Left lung (tissue), 4 donors: ENCODE measurements at regions not wholly inside any gene's neighbourhood (a gene's known extent, or its start where the extent isn't known, plus 50 kb on each side); places are given as distances from the start of the nearest gene placed in this dataset.

Experiments
- ATAC-seq: fragments of 200-7000 bp; cut with Tn5 transposase; one replicate; pipeline ENCODE4 v1.9.1; 2020; ENCODE audit warnings: moderate library complexity
- DNase-seq, 4 donors: peaks; one replicate each; pipeline ENCODE4 v3.0.0-alpha.2; 2013 to 2020
- H3K27ac ChIP-seq, 2 donors: fragments of 200-600 bp; sonication (generic) in 1 of 2; one replicate each; pipeline versions ENCODE4 v1.5.0 to v1.8.0; 2020 to 2021
- H3K27me3 ChIP-seq, 2 donors: fragments of 200-600 bp; sonication (generic) in 1 of 2; one replicate each; pipeline versions ENCODE4 v1.5.0 to v1.8.0; 2020 to 2021
- H3K36me3 ChIP-seq, 2 donors: fragments of 200-600 bp; sonication (generic) in 1 of 2; one replicate each; pipeline versions ENCODE4 v1.5.0 to v1.8.0; 2020 to 2021
- H3K4me1 ChIP-seq, 2 donors: fragments of 200-600 bp; one replicate each; pipeline ENCODE4 v1.8.0; 2021
- H3K4me3 ChIP-seq, 2 donors: fragments of 200-600 bp; sonication (generic) in 1 of 2; one replicate each; pipeline versions ENCODE4 v1.5.0 to v1.8.0; 2020 to 2021; ENCODE audit warnings: mild to moderate bottlenecking in 1 of 2
- H3K9me3 ChIP-seq, 2 donors: fragments of 200-600 bp; sonication (generic) in 1 of 2; one replicate each; pipeline versions ENCODE4 v1.5.0 to v1.8.0; 2020 to 2021
- CTCF ChIP-seq, 2 donors: fragments of 200-600 bp; sonication (generic) in 1 of 2; IDR thresholded peaks; one replicate each; pipeline versions ENCODE4 v1.5.0 to v1.8.0; 2021; ENCODE audit warnings: antibody characterized with exemption in 2 of 2
- intact Hi-C, 2 donors: fragments of 100-400 bp; cut with DNase I; formaldehyde crosslinking; loops; one replicate each; pipeline versions ENCODE4 v1.11.2 to v1.14.2; 2022
- donor health status: DM: no; HTN: yes; CAD: no.
- donor health status: DM: no; HTN: no; CAD: no.

- ATAC-seq (no peak), DNase-seq (no peak)
- Histone ChIP-seq H3K4me1 (no peaks in the 10 kb centered on the region), H3K9me3 (no peaks in the 10 kb centered on the region), H3K27ac (no peak overlapping the region), H3K36me3 (no peaks in the 10 kb centered on the region), H3K4me3 (no peak overlapping the region), H3K27me3 (no peaks in the 10 kb centered on the region)
- TF ChIP-seq CTCF (IDR thresholded peaks at IDR 0.05), result no peak
- intact Hi-C loops, result no loop called here
Observed at GRCh38 chr5:67455970-67456369, 259.4 kb upstream of the CD180 start.

GRCh38 chr5:67454957-67455561 lies 258.5 kb upstream of the CD180 start:
- no peaks in the 10 kb centered on the region for H3K9me3 ChIP-seq
- no peak overlapping the region for H3K4me3 ChIP-seq
- H3K36me3 ChIP-seq, result no peaks in the 10 kb centered on the region
- TF ChIP-seq CTCF (IDR thresholded peaks at IDR 0.05), result no peak
- H3K27ac ChIP-seq, result no peak overlapping the region
- no peaks in the 10 kb centered on the region for H3K4me1 ChIP-seq
- DNase-seq (no peak), ATAC-seq (no peak)
- H3K27me3 ChIP-seq, result no peaks in the 10 kb centered on the region
- intact Hi-C loops, result no loop called here

- no peaks in the 10 kb centered on the region for H3K27me3 ChIP-seq
- H3K4me3 ChIP-seq, result no peak overlapping the region
- no peak for TF ChIP-seq CTCF (IDR thresholded peaks at IDR 0.05)
- H3K36me3 ChIP-seq, result no peaks in the 10 kb centered on the region
- intact Hi-C loops, result no loop called here
- DNase-seq (no peak), ATAC-seq (no peak)
- no peaks in the 10 kb centered on the region for H3K9me3 ChIP-seq
- H3K27ac ChIP-seq, result no peak overlapping the region
- H3K4me1 ChIP-seq, result no peaks in the 10 kb centered on the region
Observed at GRCh38 chr5:67453111-67453905, 256.7 kb upstream of the CD180 start.

GRCh38 chr5:67451640-67452279 lies 255.2 kb upstream of the CD180 start:
- intact Hi-C loops, result no loop called here
- Histone ChIP-seq H3K27me3 (no peaks in the 10 kb centered on the region), H3K27ac (no peak overlapping the region), H3K36me3 (no peaks in the 10 kb centered on the region), H3K4me1 (no peaks in the 10 kb centered on the region), H3K9me3 (no peaks in the 10 kb centered on the region), H3K4me3 (no peak overlapping the region)
- ATAC-seq, result no peak
- DNase-seq, result no peak
- TF ChIP-seq CTCF (IDR thresholded peaks at IDR 0.05), result no peak

GRCh38 chr5:67447732-67448131 lies 251.1 kb upstream of the CD180 start:
- H3K36me3 ChIP-seq, result no peaks in the 10 kb centered on the region
- intact Hi-C loops, result no loop called here
- no peak overlapping the region for H3K27ac ChIP-seq
- H3K9me3 ChIP-seq, result peaks cover 0 to 8% of the 10 kb centered on the region in 2 donors
- DNase-seq (no peak), ATAC-seq (no peak)
- no peak overlapping the region for H3K4me3 ChIP-seq
- H3K4me1 ChIP-seq, result no peaks in the 10 kb centered on the region
- no peaks in the 10 kb centered on the region for H3K27me3 ChIP-seq
- TF ChIP-seq CTCF (IDR thresholded peaks at IDR 0.05), result no peak
